NCI-H128 (cell line): ENCODE measurements at regions not wholly inside any gene's neighbourhood (a gene's known extent, or its start where the extent isn't known, plus 50 kb on each side); places are given as distances from the start of the nearest gene placed in this dataset.
"Not testable (repeated sequence)": the region's sequence is repeated elsewhere in the genome, so short reads cannot be mapped to it uniquely, and the experiment has no call there.

Source experiments
- DNase-seq: peaks from one replicate; lab custom pipeline; 2025; ENCODE audit not compliant: unreplicated experiment; lab: John Stamatoyannopoulos, UW

GRCh38 chr12:119931402-119931801 lies 54.3 kb upstream of the CIT start:
- DNase-seq = no peak

- DNase-seq = no peak
These were observed 55.8 kb upstream of the CIT start for GRCh38 chr12:119932921-119933320.

- DNase-seq = not testable (repeated sequence)
These were observed 54.3 kb upstream of the BICDL1 start for GRCh38 chr12:119934780-119935179.

GRCh38 chr12:119936705-119937311 lies 52.2 kb upstream of the BICDL1 start:
- DNase-seq = no peak

GRCh38 chr12:119938049-119938667 lies 50.9 kb upstream of the BICDL1 start:
- DNase-seq = peak; percentile 33
